ENCODE measurements at regions not wholly inside any gene's neighbourhood (a gene's known extent, or its start where the extent isn't known, plus 50 kb on each side); places are given as distances from the start of the nearest gene placed in this dataset.
"Not testable (repeated sequence)": the region's sequence is repeated elsewhere in the genome, so short reads cannot be mapped to it uniquely, and the experiment has no call there.

- not testable (repeated sequence) for DNase-seq
Observed at GRCh38 chr7:10649120-10649519, 324.6 kb upstream of the PHF14 start.

- DNase-seq = no peak
Observed at GRCh38 chr7:10655031-10655430, 318.6 kb upstream of the PHF14 start.

DNA sequence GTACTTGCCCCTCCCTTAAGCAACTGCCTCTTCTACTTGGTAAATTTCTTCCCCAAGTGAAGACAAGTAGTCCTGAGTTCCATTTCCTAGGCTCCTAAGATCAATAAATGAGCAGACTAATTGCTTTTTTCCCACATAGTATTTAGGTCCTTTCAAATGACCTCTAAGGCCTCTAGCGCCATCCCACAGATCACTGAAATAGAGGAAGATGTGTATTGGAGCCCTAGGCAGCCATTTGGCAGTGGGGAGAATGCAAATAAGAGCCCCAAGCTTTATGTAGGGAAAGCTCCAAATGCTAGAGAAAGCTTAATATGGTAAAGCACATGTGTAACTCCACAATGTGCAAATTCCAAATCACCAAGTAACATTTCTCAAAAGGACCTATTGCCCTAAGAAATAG, 316.5 kb upstream of the PHF14 start:
- DNase-seq = no peak

GRCh38 chr7:10657837-10658236, 315.8 kb upstream of the PHF14 start:
- no peak for DNase-seq

DNA sequence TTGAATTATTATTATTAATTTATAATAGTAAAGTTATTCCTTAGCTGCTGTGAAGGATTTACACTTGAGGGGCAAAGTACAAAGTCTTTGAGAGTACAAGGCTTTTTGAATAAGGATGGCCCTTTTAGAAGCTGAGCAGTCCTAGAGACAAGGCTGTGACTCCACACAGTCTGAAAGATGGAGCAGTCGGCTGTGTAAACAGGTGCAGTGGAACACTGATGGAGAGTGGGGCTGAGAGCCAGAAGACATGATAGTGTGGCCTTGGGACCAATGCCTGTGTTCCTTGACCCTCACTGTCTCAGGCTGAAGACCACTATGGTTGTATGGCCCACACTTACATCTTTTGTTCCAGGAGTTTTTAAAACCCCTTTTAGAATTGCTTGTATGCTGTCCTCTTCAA, 311.2 kb upstream of the PHF14 start:
- DNase-seq = no peak

DNA sequence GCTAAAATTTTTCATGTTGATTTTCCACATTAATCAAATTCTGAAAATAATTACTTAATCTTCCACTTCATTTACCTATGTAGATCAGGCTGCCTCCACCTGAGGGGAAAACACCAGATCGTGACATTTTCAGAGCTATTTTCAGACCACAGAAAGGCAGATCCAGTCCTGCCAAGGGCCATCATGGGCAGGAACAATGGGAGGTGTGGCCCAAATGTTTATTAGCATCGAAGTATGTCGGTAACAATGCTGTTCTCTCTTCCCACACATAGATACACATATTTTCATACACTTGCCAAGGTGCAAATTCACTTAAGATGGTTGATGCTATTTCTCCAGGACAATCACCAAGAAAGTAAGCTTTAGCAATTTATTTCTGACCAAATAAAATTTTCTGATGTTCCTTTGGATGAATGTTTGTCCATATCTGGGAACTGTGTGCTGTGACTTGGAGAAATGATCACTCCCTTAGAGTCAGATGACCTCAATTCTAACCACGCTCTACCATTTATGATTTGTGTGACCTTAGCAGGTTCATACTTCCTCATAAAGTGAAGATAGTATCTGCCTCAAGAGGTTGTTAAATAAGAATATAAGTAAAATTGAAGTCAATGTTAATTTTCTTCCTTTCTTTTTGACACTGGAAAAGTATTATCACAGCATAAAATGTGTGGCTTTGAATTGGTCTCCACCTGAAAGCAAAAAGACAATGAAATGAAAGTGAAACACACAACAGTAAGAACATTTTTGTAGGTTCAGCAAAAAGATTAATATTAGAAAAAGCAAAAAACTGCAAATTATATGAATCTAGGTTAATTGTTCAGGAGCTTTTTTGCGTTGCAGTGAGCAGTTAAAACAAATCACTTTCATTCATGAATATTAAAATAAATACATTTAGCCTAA, 310.4 kb upstream of the PHF14 start:
- no peak for DNase-seq

DNA sequence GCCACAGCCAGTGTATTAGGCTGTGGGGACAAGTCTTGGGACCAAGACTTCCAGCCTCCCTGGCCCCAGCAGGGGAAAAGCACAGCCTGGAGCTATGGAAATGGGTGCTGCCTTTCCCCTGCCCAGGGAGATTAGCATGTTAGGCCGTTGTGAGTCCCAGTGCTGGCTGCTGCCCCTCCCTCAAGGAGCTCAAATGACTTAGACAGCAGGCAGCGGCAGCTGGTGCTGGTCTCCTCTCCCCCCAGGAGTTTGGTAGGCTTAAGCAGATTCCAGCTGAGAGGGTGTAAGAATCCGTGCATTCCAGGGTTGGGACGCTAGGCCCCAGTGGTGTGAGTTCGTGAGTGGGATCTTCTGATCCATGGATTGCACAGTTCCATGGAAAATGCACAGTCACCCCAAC, 301.5 kb upstream of the PHF14 start:
- no peak for DNase-seq

- DNase-seq = no peak
Observed at GRCh38 chr7:10677211-10677610, 296.5 kb upstream of the PHF14 start.

DNA sequence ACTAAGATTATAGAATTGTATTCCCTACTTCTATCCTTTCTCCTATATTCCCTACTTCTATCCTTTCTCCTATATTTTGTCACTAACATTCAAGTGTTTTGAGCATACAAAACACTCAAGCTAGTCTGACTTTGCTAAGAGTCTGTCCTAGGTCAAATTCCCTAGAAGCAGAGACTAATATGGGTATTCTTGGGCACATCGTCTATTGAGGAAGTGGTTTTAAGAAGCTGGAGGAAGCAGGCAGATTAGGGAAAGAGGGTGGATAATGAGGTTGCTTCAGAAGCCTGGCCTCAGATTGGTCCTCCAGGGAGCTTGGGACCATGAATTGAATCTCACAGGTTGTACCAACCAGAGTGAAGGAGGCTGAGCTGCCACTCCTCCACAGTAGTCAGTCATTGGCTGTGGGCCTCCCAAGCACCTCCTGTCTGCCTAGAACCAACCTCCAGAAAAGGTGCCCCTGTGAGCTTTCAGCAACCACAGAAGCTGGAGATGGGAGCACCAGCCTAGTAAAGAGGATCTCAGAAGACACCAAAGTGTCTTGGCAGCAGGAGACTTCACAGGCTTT, 295.9 kb upstream of the PHF14 start:
- DNase-seq = no peak

GRCh38 chr7:10684606-10685005, 289.1 kb upstream of the PHF14 start:
- no peak for DNase-seq

DNA sequence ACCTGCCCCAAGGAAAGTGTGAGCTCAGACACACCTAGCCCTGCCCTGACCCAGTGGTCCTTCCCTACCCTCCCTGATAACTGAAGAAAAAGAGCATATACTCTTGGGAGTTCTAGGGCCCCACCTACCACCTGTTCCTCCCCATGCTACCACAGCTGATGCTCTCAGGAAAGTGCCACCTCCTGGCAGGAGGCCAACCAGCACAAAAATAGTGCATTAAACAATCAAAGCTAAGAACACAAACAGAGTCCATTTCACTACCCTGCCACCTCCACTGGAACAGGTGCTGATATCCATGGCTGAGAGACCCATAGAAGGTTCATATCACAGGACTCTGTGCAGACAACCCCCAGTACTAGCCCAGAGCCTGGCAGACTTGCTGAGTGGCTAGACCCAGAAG, 288.6 kb upstream of the PHF14 start:
- DNase-seq = no peak

DNA sequence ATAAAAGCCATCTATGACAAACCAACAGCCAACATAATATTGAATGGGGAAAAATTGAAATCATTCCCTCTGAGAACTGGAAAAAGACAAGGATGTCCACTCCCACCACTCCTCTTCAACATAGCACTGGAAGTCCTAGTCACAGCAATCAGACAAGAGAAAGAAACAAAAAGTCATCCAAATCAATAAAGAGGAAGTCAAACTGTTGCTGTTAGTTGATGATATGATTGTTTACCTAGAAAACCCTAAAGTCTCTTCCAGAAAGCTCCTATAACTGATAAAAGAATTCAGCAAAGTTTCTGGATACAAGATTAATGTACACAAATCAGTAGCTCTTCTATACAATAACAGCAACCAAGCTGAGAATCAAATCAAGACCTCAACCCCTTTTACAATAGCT, 285.1 kb upstream of the PHF14 start:
- DNase-seq = no peak

- no peak for DNase-seq
Observed at GRCh38 chr7:10696064-10696463, 277.6 kb upstream of the PHF14 start.

GRCh38 chr7:10703059-10703458, 270.6 kb upstream of the PHF14 start:
- no peak for DNase-seq

DNA sequence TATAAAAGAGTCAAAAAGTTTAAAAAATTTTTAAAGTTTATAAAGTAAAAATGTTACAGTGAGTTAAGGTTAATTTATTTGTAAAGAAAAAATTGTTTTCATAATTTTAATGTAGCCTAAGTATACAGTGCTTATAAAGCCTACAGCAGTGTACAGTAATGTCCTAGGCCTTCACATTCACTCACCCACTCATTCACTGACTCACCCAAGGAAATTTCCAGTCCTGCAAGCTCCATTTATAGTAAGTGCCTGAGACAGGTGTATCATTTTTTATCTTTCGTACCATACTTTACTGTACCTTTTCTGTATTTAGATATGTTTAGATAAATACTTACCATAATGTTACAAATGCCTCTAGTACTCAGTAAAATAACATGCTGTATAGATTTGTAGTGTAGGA, 269.7 kb upstream of the PHF14 start:
- no peak for DNase-seq

GRCh38 chr7:10704653-10705052, 269.0 kb upstream of the PHF14 start:
- DNase-seq = no peak

- DNase-seq = no peak
Observed at GRCh38 chr7:10706875-10707493, 266.7 kb upstream of the PHF14 start.

GRCh38 chr7:10707519-10707918, 266.2 kb upstream of the PHF14 start:
- no peak for DNase-seq

DNA sequence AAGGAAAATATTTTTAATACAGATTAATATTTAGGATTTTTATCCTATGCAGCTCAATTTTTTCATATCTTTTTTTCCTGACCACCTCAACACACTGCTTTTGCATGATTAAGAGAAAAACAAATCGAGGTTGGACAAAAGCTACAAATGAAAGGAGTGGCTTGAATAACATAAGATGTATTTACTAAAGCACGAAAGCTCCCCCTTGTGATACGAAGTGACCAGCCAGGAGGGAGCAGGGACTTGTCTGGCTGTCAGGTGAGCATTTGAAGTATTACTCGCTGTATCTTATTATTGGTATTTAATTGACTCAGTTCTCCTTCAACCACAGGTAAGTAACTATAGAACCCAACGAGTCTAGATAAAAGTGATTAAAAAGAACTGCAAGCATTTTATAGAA, 265.2 kb upstream of the PHF14 start:
- no peak for DNase-seq

GRCh38 chr7:10718768-10719167, 254.9 kb upstream of the PHF14 start:
- DNase-seq = no peak

DNA sequence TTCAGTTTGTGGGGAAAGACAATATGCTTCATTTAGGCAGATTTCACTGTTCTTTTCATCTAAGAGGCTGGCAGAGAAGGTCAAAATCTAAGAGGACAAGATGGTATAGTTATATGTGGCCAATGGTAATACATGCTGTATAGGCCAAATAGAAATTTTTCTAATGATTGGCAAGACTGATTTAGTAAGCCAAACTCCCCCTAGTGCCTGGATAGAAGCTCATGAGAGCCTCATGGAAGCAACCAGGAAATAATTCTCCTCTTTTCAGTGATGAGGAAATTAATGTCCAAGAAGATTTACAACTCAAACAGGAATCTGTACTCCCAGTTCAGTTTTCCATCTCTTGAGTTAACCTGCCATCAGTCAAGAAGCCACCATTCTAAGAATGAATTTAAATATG, 253.6 kb upstream of the PHF14 start:
- no peak for DNase-seq

DNA sequence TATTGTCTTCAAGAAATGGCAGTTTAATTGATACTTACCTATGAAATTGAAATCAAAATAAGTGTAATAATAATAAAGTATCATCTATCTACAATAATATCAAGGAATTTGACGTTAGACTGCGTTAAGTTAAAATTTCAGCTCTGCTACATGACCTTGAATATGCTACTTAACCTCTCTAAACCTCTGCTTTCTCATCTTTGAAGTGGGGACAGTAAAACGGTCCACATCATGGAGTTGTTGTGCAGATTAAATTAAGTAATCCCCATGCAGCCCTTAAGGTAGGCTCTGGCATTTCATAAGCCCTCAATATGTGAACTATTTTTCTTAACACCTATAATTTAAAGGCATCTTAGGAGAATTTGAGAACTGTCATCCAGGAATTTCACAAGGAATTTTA, 252.4 kb upstream of the PHF14 start:
- no peak for DNase-seq

DNA sequence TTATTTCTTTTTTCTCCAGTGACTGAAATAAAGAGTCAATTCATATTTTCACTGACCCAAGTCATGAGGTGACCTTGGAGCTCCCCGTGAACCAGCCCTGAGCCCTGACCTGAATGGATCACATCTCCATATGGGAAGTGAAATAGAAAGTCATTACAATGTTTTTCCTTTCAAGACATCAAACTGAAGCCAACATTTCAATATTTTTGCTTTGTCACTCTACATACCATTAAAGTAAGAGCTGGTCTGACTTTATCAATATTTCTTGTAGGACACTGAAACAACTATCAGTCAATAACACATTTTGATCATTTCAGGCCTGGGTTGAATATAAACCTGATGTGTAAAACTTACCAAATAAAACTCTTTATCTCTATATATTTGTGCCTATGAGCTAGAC, 249.8 kb upstream of the PHF14 start:
- no peak for DNase-seq

DNA sequence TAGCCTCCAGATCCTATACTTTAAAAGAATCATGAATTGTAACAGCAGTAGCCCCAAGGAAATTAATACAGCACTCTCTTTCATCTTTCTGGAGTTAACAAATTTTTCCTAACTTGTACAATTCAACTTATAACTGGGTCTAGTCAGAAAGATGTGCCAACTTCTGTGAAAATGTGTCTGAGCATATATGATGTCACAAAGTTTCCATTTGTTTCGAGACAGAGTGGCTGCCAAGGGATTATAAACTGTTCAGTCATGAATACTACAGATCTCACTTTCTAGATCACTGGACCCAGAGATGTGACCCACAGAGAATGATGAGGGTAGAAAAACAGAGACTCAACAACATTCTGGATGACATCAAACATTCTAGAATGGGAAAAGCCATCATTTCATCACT, 249.2 kb upstream of the PHF14 start:
- DNase-seq = no peak

Data from CD4-positive, alpha-beta T cell treated with Interleukin-15 for 1 hour (primary cell).